Smooth muscle cell (in vitro differentiated cells): ENCODE measurements at regions not wholly inside any gene's neighbourhood (a gene's known extent, or its start where the extent isn't known, plus 50 kb on each side); places are given as distances from the start of the nearest gene placed in this dataset.
"Not testable (repeated sequence)": the region's sequence is repeated elsewhere in the genome, so short reads cannot be mapped to it uniquely, and the experiment has no call there.

ENCODE experiments used
- DNase-seq: peaks from one replicate; lab custom pipeline; 2025; ENCODE audit not compliant: unreplicated experiment; lab: John Stamatoyannopoulos, UW
- H2AFZ ChIP-seq: fragments of 200-600 bp; sonication (generic); 2 replicates; pipeline ENCODE4 v1.6.0; 2016; ENCODE audit warnings: antibody characterized with exemption, low read depth, mild to moderate bottlenecking
- H3F3A ChIP-seq: fragments of 200-600 bp; sonication (generic); 2 replicates; pipeline ENCODE4 v1.6.0; 2017; ENCODE audit warnings: antibody characterized with exemption, low read depth
- H3K27ac ChIP-seq: fragments of 200-600 bp; sonication (generic); 2 replicates; pipeline ENCODE4 v1.5.1; 2016; ENCODE audit warnings: low read depth, mild to moderate bottlenecking
- H3K27me3 ChIP-seq: fragments of 200-600 bp; sonication (generic); 2 replicates; pipeline ENCODE4 v1.6.1; 2016; ENCODE audit warnings: low read depth, mild to moderate bottlenecking
- H3K36me3 ChIP-seq: fragments of 200-600 bp; sonication (generic); 2 replicates; pipeline ENCODE4 v1.5.1; 2016; ENCODE audit warnings: low read depth
- H3K4me1 ChIP-seq: fragments of 200-600 bp; sonication (generic); 2 replicates; pipeline ENCODE4 v1.5.1; 2016; ENCODE audit warnings: low read depth
- H3K4me2 ChIP-seq: fragments of 200-600 bp; sonication (generic); 2 replicates; pipeline ENCODE4 v1.6.0; 2016; ENCODE audit warnings: mild to moderate bottlenecking
- H3K4me3 ChIP-seq: fragments of 200-600 bp; sonication (generic); 2 replicates; pipeline ENCODE4 v1.5.1; 2016; ENCODE audit warnings: mild to moderate bottlenecking
- H3K79me2 ChIP-seq: fragments of 200-600 bp; sonication (generic); 2 replicates; pipeline ENCODE4 v1.6.0; 2016; ENCODE audit warnings: low read depth, mild to moderate bottlenecking
- H3K9ac ChIP-seq: fragments of 200-600 bp; sonication (generic); 2 replicates; pipeline ENCODE4 v1.6.0; 2016; ENCODE audit warnings: low read depth
- H3K9me3 ChIP-seq: fragments of 200-600 bp; sonication (generic); replicated peaks from 2 replicates; pipeline ENCODE4 v1.5.1; 2016; ENCODE audit warnings: low read depth
- H4K20me1 ChIP-seq: fragments of 200-600 bp; sonication (generic); 2 replicates; pipeline ENCODE4 v1.6.0; 2016; ENCODE audit warnings: low read depth
- WGBS: methylation state at CpG from one replicate; pipeline ENCODE4 v1.1.7; 2016; ENCODE audit warnings: low lambda C conversion rate; 5-methylcytosine and 5-hydroxymethylcytosine counted together
- TF ChIP-seq, protein P1 (sequence below): fragments of 200-600 bp; sonication (generic); IDR thresholded peaks from 2 replicates; pipeline ENCODE4 v1.5.1; 2017; ENCODE audit warnings: borderline replicate concordance, mild to moderate bottlenecking, antibody characterized with exemption; ENCODE audit not compliant: insufficient read depth, poor library complexity, severe bottlenecking

DNA sequence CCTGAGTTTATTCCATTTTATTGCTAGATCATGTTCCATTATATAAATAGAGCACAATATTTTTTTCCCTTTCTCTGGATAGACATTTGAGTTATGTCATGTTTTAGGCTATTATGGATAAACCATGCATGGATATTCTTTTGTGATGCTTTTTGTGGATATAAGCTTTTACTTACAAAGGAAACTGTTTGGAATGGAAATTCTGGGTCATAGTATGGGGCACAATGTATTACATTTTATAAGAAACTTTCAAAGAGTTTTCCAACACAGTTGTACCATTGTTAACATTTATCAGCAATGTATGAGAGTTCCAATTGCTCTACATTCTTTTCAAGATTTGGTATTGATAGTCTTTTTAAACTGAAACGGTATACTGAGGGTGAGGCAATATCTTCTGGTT, 749.4 kb downstream of the SOCS6 start:
- Histone ChIP-seq H3K79me2 (no peaks in the 10 kb centered on the region), H3K4me3 (no peak overlapping the region), H3K4me1 (no peaks in the 10 kb centered on the region), H3F3A (no peaks in the 10 kb centered on the region), H3K4me2 (no peak overlapping the region), H2AFZ (no peak overlapping the region), H4K20me1 (no peaks in the 10 kb centered on the region), H3K9me3 (no peaks in the 10 kb centered on the region), H3K27ac (no peak overlapping the region), H3K27me3 (no peaks in the 10 kb centered on the region), H3K9ac (no peak overlapping the region), H3K36me3 (no peaks in the 10 kb centered on the region)
- TF ChIP-seq, protein P1, sequence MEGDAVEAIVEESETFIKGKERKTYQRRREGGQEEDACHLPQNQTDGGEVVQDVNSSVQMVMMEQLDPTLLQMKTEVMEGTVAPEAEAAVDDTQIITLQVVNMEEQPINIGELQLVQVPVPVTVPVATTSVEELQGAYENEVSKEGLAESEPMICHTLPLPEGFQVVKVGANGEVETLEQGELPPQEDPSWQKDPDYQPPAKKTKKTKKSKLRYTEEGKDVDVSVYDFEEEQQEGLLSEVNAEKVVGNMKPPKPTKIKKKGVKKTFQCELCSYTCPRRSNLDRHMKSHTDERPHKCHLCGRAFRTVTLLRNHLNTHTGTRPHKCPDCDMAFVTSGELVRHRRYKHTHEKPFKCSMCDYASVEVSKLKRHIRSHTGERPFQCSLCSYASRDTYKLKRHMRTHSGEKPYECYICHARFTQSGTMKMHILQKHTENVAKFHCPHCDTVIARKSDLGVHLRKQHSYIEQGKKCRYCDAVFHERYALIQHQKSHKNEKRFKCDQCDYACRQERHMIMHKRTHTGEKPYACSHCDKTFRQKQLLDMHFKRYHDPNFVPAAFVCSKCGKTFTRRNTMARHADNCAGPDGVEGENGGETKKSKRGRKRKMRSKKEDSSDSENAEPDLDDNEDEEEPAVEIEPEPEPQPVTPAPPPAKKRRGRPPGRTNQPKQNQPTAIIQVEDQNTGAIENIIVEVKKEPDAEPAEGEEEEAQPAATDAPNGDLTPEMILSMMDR, result no peak
- WGBS, result 86% methylated on average over 1 of the region's 1 CpG
- DNase-seq, result no peak

DNA sequence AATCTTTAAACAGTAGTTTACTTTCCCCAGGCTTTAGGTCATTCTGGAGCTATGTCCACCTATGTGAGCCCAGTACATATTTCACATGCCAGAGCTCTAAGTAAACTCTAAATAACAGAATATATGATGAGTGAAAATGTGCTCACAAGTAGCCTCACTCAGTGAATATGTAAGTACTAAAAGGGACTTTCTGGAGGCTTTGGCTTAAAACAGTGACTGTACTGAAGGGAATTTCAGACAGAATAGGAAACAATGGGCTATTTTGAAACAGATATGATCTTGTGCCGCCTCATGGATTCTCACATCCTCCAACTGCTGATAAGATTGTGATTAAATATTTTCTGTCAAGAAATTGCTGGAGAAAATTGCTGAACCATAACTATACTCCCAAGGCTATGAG, 747.9 kb downstream of the SOCS6 start:
- H3K27me3 ChIP-seq, result no peaks in the 10 kb centered on the region
- no peaks in the 10 kb centered on the region for H3K36me3 ChIP-seq
- H3K4me3 ChIP-seq, result no peak overlapping the region
- TF ChIP-seq, protein P1, result no peak
- H4K20me1 ChIP-seq, result no peaks in the 10 kb centered on the region
- H3K79me2 ChIP-seq, result no peaks in the 10 kb centered on the region
- H3K4me1 ChIP-seq, result no peaks in the 10 kb centered on the region
- H3K9me3 ChIP-seq, result no peaks in the 10 kb centered on the region
- 57% methylated on average over 1 of the region's 1 CpG for WGBS
- no peak overlapping the region for H2AFZ ChIP-seq
- no peak for DNase-seq
- H3K27ac ChIP-seq, result peak overlapping the region; percentile 2
- H3F3A ChIP-seq, result no peaks in the 10 kb centered on the region
- H3K9ac ChIP-seq, result peak overlapping the region; percentile 17
- no peak overlapping the region for H3K4me2 ChIP-seq

DNA sequence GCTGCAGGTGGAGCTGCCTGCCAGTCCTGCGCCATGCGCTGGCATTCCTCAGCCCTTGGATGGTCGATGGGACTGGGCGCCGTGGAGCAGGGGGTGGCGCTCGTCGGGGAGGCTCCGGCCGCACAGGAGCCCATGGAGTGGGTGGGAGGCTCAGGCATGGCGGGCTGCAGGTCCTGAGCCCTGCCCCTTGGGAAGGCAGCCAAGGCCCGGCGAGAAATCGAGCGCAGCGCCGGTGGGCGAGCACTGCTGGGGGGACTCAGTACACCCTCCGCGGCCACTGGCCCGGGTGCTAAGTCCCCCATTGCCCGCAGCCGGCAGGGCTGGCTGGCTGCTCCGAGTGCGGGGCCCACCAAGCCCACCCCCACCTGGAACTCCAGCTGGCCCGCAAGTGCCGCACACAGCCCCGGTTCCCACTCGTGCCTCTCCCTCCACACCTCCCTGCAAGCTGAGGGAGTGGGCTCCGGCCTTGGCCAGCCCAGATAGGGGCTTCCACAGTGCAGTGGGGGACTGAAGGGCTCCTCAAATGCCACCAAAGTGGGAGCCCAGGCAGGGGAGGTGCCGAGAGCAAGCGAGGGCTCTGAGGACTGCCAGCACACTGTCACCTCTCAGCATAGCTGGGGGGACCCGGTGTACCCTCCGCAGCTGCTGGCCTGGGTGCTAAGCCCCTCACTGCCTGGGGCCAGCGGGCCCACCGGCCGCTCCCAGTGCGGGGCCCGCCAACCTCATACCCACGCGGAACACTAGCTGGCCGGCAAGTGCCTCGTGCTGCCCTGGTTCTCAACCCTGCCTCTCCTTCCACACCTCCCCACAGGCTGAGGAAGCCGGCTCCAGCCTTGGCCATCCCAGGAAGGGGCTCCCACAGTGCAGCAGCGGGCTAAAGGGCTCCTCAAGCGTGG, 742.7 kb downstream of the SOCS6 start:
- not testable (repeated sequence) for DNase-seq, H3K36me3 ChIP-seq
- WGBS, result 96% methylated on average over 27 of the region's 46 CpGs

DNA sequence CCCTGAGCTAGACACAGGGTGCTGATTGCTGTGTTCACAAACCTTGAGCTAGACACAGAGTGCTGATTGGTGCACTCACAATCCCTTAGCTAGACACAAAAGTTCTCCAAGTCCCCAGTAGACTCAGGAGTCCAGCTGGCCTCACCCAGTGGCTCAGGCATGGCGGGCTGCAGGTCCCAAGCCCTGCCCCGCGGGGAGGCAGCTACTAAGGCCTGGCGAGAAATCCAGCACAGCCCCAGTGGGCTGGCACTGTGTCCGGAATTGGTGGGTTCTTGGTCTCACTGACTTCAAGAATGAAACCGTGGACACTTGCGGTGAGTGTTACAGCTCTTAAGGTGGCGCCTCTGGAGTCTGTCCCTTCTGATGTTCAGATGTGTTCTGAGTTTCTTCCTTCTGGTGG, 741.2 kb downstream of the SOCS6 start:
- DNase-seq, H4K20me1 ChIP-seq, H3K27ac ChIP-seq, H3K9ac ChIP-seq, H3F3A ChIP-seq, H3K4me3 ChIP-seq, H3K36me3 ChIP-seq, H3K4me2 ChIP-seq, H3K27me3 ChIP-seq, H2AFZ ChIP-seq, H3K79me2 ChIP-seq, H3K9me3 ChIP-seq, H3K4me1 ChIP-seq: not testable (repeated sequence)
- 95% methylated on average over 8 of the region's 8 CpGs for WGBS

More for the DNA sequence above, 742.7 kb downstream of the SOCS6 start:
- H3K27ac ChIP-seq, H3K4me2 ChIP-seq, H3K4me3 ChIP-seq, H3K9ac ChIP-seq, H3K79me2 ChIP-seq, H3K9me3 ChIP-seq, H3K4me1 ChIP-seq, H3K27me3 ChIP-seq, H4K20me1 ChIP-seq, H3F3A ChIP-seq, H2AFZ ChIP-seq: not testable (repeated sequence)
